ENCODE measurements at regions not wholly inside any gene's neighbourhood (a gene's known extent, or its start where the extent isn't known, plus 50 kb on each side); places are given as distances from the start of the nearest gene placed in this dataset.

DNA sequence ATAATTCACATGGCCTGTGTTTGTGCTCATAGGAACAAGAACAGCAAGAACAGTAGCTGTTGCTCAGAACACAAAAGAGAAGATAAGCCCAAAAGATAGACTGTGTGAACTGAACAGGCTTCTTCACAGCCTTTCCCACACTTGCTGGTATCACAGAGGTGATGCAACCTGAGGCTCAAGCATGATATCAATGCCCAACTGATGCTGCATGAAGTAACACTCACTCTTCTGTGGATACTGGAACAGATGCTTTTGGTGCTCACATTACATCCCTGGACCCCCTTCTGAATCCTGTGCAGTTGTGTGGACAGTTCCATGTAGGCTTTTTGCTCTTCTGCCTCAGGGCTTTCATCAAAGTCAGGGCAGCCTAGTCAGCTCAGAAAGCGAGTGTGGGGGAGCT is 88.4 kb upstream of the RND3 start:
- H3K9ac ChIP-seq (ENCODE audit: extremely low read depth, insufficient read length, low read length): no peak overlapping the region
- no peak overlapping the region for H3K4ac ChIP-seq (ENCODE audit: low read depth, low read length)
- no peak overlapping the region for H2BK20ac ChIP-seq (ENCODE audit: low read depth, low read length, poor library complexity, severe bottlenecking)
- H4K20me1 ChIP-seq (ENCODE audit: control insufficient read depth, insufficient read depth, insufficient read length): no peaks in the 10 kb centered on the region
- DNase-seq: no peak
- H3K4me3 Mint-ChIP-seq: no peak overlapping the region
- no peak overlapping the region for H2BK120ac ChIP-seq (ENCODE audit: low read depth, low read length, poor library complexity, severe bottlenecking)
- H3K27ac Mint-ChIP-seq: no peak overlapping the region
- no peaks in the 10 kb centered on the region for H3K23me2 ChIP-seq (ENCODE audit: insufficient read length, low read depth, low read length, poor library complexity, severe bottlenecking)
- H3K56ac ChIP-seq (ENCODE audit: insufficient read length, low read depth, low read length): no peak overlapping the region
- H3K4me1 ChIP-seq (ENCODE audit: insufficient read depth, low read length): no peaks in the 10 kb centered on the region
- H4K8ac ChIP-seq (replicated peaks; ENCODE audit: insufficient read length, low read depth, low read length): no peak overlapping the region
- no peak overlapping the region for H3K14ac ChIP-seq (ENCODE audit: insufficient read depth, low read length)
- no peak overlapping the region for H3K27ac ChIP-seq (ENCODE audit: insufficient read length, low read depth, low read length)
- no peak for TF ChIP-seq CTCF (conservative IDR thresholded peaks at IDR 0.05)
- H3T11ph ChIP-seq (ENCODE audit: low read length): no peak overlapping the region
- no peaks in the 10 kb centered on the region for H3K79me2 ChIP-seq (ENCODE audit: insufficient read depth, low read length)
- H4K5ac ChIP-seq (ENCODE audit: insufficient read length, low read depth, low read length): no peak overlapping the region
- H3K23ac ChIP-seq (ENCODE audit: insufficient read length, low read depth, low read length): no peak overlapping the region
- H3K27me3 Mint-ChIP-seq (ENCODE audit: low read depth): no peaks in the 10 kb centered on the region
- peaks cover 16% of the 10 kb centered on the region for H3K9me3 ChIP-seq (ENCODE audit: control insufficient read depth, low read depth, low read length)
- no peaks in the 10 kb centered on the region for H3K27me3 ChIP-seq (ENCODE audit: insufficient read depth, low read length)
- H3K4me1 Mint-ChIP-seq: no peaks in the 10 kb centered on the region
- no CpG with 5 or more reads among the region's 1 CpG for WGBS (ENCODE audit: extremely low coverage, insufficient read length, low lambda C conversion rate)
- H3K9me3 Mint-ChIP-seq: peaks cover 26 to 30% of the 10 kb centered on the region in 2 experiments
- H2AK5ac ChIP-seq (ENCODE audit: insufficient read length, low read length): no peak overlapping the region
- no peak overlapping the region for H3K18ac ChIP-seq (ENCODE audit: insufficient read length, low read depth, low read length)
- no peak overlapping the region for H2AFZ ChIP-seq (ENCODE audit: low read length)
- H4K91ac ChIP-seq (ENCODE audit: insufficient read length, low read depth, low read length): no peak overlapping the region
- H3K4me2 ChIP-seq (ENCODE audit: insufficient read depth, insufficient read length, low read length): no peak overlapping the region
- no peak overlapping the region for H2BK5ac ChIP-seq (ENCODE audit: insufficient read length, low read length)
- no peaks in the 10 kb centered on the region for H3K79me1 ChIP-seq (ENCODE audit: insufficient read depth, low read depth, low read length, poor library complexity, severe bottlenecking)
- no peak overlapping the region for H2BK12ac ChIP-seq (ENCODE audit: insufficient read length, low read depth, low read length)
- H3K36me3 Mint-ChIP-seq (ENCODE audit: insufficient read depth in 1 of 3, low read depth in 3 of 3): peaks cover 22 to 26% (median 24%) of the 10 kb centered on the region in 3 experiments
- no peak overlapping the region for H2BK15ac ChIP-seq (ENCODE audit: low read depth, low read length)

All from H9 (cell line).